ENCODE measurements at regions not wholly inside any gene's neighbourhood (a gene's known extent, or its start where the extent isn't known, plus 50 kb on each side); places are given as distances from the start of the nearest gene placed in this dataset.

DNA sequence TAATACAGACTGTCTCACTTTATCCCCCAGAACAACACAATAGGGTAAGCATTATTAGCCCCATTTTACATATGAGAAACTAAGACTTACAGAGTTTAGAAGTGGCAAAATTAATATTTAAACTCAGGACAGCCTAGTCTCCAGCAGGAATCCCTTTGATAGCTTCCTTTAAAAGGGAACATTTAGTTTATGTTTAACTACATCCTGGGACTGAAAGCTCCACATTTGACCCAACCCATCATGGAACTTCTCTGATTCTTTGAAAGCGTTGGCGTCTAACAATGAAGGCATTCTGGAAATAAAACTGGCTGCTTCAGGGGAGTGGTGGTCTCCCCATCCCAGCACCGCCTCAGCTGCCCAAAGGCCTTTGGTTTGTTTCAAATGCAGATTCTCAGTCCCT, 250.6 kb upstream of the NFIA start:
- TF ChIP-seq POLR2A (IDR thresholded peaks at IDR 0.05; ENCODE audit: low read depth, low read length) (no peak), TAF1 (IDR thresholded peaks at IDR 0.05; ENCODE audit: borderline replicate concordance, low read depth, low read length) (no peak), POLR2AphosphoS5 (IDR thresholded peaks at IDR 0.05; ENCODE audit: low read depth, low read length) (no peak)

Measured in GM12892 (cell line).